ENCODE measurements at regions not wholly inside any gene's neighbourhood (a gene's known extent, or its start where the extent isn't known, plus 50 kb on each side); places are given as distances from the start of the nearest gene placed in this dataset.

GRCh38 chr6:121521164-121521555, 85.7 kb downstream of the GJA1 start:
- TF ChIP-seq POLR2A (IDR thresholded peaks at IDR 0.05; ENCODE audit: low read depth, low read length), result no peak
- TF ChIP-seq POLR2AphosphoS5 (IDR thresholded peaks at IDR 0.05; ENCODE audit: low read depth, low read length), result no peak
- no peak for TF ChIP-seq TAF1 (IDR thresholded peaks at IDR 0.05; ENCODE audit: borderline replicate concordance, low read depth, low read length)
